ENCODE measurements at regions not wholly inside any gene's neighbourhood (a gene's known extent, or its start where the extent isn't known, plus 50 kb on each side); places are given as distances from the start of the nearest gene placed in this dataset.
"Not testable (repeated sequence)": the region's sequence is repeated elsewhere in the genome, so short reads cannot be mapped to it uniquely, and the experiment has no call there.

GRCh38 chr17:71505981-71506380 is 614.8 kb upstream of the SOX9 start:
- no peaks in the 10 kb centered on the region for H3K36me3 ChIP-seq (ENCODE audit: control insufficient read depth in 2 of 3, insufficient read depth in 3 of 3, low read length in 3 of 3)
- H3K4me3 ChIP-seq (ENCODE audit: low read length in 3 of 3): no peak overlapping the region
- no peaks in the 10 kb centered on the region for H3K4me1 ChIP-seq (ENCODE audit: control insufficient read depth in 2 of 3, insufficient read depth in 2 of 3, low read depth in 1 of 3, low read length in 3 of 3)
- FAIRE-seq: no peak
- H3K9me3 ChIP-seq (ENCODE audit: control insufficient read depth in 2 of 3, insufficient read depth in 1 of 3, low read length in 3 of 3): no peaks in the 10 kb centered on the region
- no peak overlapping the region for H3K27ac ChIP-seq (ENCODE audit: low read depth in 2 of 2, low read length in 2 of 2)
- intact Hi-C loops (cut with DNase I): no loop called here
- H3K27me3 ChIP-seq (ENCODE audit: control insufficient read depth, insufficient read depth, low read length): no peaks in the 10 kb centered on the region
- H3K9ac ChIP-seq (ENCODE audit: low read length in 3 of 3): no peak overlapping the region
- DNase-seq: no peak
- TF ChIP-seq, protein P1, sequence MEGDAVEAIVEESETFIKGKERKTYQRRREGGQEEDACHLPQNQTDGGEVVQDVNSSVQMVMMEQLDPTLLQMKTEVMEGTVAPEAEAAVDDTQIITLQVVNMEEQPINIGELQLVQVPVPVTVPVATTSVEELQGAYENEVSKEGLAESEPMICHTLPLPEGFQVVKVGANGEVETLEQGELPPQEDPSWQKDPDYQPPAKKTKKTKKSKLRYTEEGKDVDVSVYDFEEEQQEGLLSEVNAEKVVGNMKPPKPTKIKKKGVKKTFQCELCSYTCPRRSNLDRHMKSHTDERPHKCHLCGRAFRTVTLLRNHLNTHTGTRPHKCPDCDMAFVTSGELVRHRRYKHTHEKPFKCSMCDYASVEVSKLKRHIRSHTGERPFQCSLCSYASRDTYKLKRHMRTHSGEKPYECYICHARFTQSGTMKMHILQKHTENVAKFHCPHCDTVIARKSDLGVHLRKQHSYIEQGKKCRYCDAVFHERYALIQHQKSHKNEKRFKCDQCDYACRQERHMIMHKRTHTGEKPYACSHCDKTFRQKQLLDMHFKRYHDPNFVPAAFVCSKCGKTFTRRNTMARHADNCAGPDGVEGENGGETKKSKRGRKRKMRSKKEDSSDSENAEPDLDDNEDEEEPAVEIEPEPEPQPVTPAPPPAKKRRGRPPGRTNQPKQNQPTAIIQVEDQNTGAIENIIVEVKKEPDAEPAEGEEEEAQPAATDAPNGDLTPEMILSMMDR (IDR thresholded peaks at IDR 0.05; ENCODE audit: borderline replicate concordance, extremely low read depth, insufficient read depth): no peak

DNA sequence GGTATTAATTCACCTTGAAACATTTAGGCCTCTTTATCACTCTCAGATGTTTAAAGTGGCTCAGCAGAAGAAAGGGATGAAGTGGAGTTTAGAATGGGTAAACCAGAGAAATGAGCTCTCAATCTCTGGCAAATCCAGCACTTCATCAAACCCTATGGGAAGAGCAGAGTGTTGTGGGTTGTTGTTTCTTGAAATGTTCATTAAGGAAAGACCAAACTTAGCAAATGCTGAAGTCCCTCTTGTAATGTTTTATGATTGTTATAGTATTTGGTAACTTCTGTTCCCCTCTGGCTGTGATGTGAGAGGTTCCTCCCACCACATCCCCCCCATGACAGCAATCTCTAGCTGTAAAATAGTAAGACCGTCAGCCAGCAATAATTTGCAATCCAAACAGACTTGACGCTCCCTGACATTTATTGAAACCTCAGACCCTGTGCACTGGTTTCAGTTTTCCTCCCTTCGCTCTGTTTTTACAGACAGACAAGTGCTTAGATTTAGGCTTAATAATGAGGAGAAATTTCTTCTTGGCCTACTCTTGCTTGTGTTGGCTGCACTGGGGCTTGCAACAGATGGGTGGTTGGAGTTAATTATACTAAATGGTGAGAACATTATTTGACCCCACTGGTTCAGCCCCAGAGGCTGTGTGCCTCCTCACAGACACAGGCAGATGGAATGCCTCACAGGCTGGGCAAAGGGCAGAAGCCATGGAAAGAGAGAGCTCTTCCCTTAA is 609.4 kb upstream of the SOX9 start:
- TF ChIP-seq, protein P1 (IDR thresholded peaks at IDR 0.05; ENCODE audit: borderline replicate concordance, extremely low read depth, insufficient read depth): no peak
- Histone ChIP-seq H3K27me3 (ENCODE audit: control insufficient read depth, insufficient read depth, low read length) (peaks cover 2% of the 10 kb centered on the region), H3K9ac (ENCODE audit: low read length in 3 of 3) (no peak overlapping the region), H3K4me1 (ENCODE audit: control insufficient read depth in 2 of 3, insufficient read depth in 2 of 3, low read depth in 1 of 3, low read length in 3 of 3) (peaks cover 0 to 4% (median 0%) of the 10 kb centered on the region in 3 donors), H3K9me3 (ENCODE audit: control insufficient read depth in 2 of 3, insufficient read depth in 1 of 3, low read length in 3 of 3) (no peaks in the 10 kb centered on the region), H3K36me3 (ENCODE audit: control insufficient read depth in 2 of 3, insufficient read depth in 3 of 3, low read length in 3 of 3) (no peaks in the 10 kb centered on the region), H3K27ac (ENCODE audit: low read depth in 2 of 2, low read length in 2 of 2) (no peak overlapping the region), H3K4me3 (ENCODE audit: low read length in 3 of 3) (no peak overlapping the region)
- peak in 4 of 5 donors; percentile 71 to 88 (median 82) for DNase-seq
- intact Hi-C loops (cut with DNase I): no loop called here
- no peak for FAIRE-seq

- H3K9ac ChIP-seq (ENCODE audit: low read length in 3 of 3); H3K4me1 ChIP-seq (ENCODE audit: control insufficient read depth in 2 of 3, insufficient read depth in 2 of 3, low read depth in 1 of 3, low read length in 3 of 3); H3K36me3 ChIP-seq (ENCODE audit: control insufficient read depth in 2 of 3, insufficient read depth in 3 of 3, low read length in 3 of 3); H3K9me3 ChIP-seq (ENCODE audit: control insufficient read depth in 2 of 3, insufficient read depth in 1 of 3, low read length in 3 of 3); H3K27ac ChIP-seq (ENCODE audit: low read depth in 2 of 2, low read length in 2 of 2); FAIRE-seq; intact Hi-C loops (cut with DNase I); H3K27me3 ChIP-seq (ENCODE audit: control insufficient read depth, insufficient read depth, low read length); H3K4me3 ChIP-seq (ENCODE audit: low read length in 3 of 3); DNase-seq: not testable (repeated sequence)
Observed at GRCh38 chr17:71513725-71514124, 607.1 kb upstream of the SOX9 start.

- TF ChIP-seq, protein P1 (IDR thresholded peaks at IDR 0.05; ENCODE audit: borderline replicate concordance, extremely low read depth, insufficient read depth): no peak
- no peak for FAIRE-seq
Observed at GRCh38 chr17:71516149-71516548, 604.7 kb upstream of the SOX9 start.

More at GRCh38 chr17:71516149-71516548, 604.7 kb upstream of the SOX9 start:
- Histone ChIP-seq H3K4me3 (ENCODE audit: low read length in 3 of 3) (no peak overlapping the region), H3K27ac (ENCODE audit: low read depth in 2 of 2, low read length in 2 of 2) (no peak overlapping the region), H3K9ac (ENCODE audit: low read length in 3 of 3) (no peak overlapping the region), H3K27me3 (ENCODE audit: control insufficient read depth, insufficient read depth, low read length) (peaks cover 5% of the 10 kb centered on the region), H3K36me3 (ENCODE audit: control insufficient read depth in 2 of 3, insufficient read depth in 3 of 3, low read length in 3 of 3) (no peaks in the 10 kb centered on the region), H3K9me3 (ENCODE audit: control insufficient read depth in 2 of 3, insufficient read depth in 1 of 3, low read length in 3 of 3) (no peaks in the 10 kb centered on the region), H3K4me1 (ENCODE audit: control insufficient read depth in 2 of 3, insufficient read depth in 2 of 3, low read depth in 1 of 3, low read length in 3 of 3) (peaks cover 0 to 4% (median 0%) of the 10 kb centered on the region in 3 donors)
- peak in 3 of 5 donors; percentile 18 to 83 (median 63) for DNase-seq
- intact Hi-C loops (cut with DNase I): no loop called here

All from kidney (tissue), 13 donors.